ENCODE measurements at regions not wholly inside any gene's neighbourhood (a gene's known extent, or its start where the extent isn't known, plus 50 kb on each side); places are given as distances from the start of the nearest gene placed in this dataset.
"Not testable (repeated sequence)": the region's sequence is repeated elsewhere in the genome, so short reads cannot be mapped to it uniquely, and the experiment has no call there.

DNA sequence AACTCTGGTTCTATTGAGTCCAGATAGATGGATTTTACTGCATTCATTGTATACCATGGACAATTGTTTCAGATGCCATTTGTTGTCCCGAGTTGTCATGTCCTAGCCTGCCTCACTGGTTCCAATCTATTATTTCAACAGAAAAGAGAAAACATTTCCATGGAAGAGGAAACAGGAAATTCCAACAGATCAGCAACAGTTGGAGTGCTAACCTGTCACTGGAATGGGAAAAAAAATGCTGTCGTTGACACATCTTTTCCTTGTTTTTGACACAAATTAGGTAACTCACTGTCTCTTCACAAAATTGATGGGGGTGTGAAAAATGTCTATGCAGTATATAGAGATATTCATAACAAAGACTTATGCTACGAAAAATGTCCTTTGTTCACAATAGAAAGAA is 432.0 kb upstream of the TBL1XR1 start:
- TF ChIP-seq, protein P1, sequence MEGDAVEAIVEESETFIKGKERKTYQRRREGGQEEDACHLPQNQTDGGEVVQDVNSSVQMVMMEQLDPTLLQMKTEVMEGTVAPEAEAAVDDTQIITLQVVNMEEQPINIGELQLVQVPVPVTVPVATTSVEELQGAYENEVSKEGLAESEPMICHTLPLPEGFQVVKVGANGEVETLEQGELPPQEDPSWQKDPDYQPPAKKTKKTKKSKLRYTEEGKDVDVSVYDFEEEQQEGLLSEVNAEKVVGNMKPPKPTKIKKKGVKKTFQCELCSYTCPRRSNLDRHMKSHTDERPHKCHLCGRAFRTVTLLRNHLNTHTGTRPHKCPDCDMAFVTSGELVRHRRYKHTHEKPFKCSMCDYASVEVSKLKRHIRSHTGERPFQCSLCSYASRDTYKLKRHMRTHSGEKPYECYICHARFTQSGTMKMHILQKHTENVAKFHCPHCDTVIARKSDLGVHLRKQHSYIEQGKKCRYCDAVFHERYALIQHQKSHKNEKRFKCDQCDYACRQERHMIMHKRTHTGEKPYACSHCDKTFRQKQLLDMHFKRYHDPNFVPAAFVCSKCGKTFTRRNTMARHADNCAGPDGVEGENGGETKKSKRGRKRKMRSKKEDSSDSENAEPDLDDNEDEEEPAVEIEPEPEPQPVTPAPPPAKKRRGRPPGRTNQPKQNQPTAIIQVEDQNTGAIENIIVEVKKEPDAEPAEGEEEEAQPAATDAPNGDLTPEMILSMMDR (IDR thresholded peaks at IDR 0.05; ENCODE audit: extremely low read depth, low read depth, low read length) = no peak
- H3K9me3 ChIP-seq (ENCODE audit: low read depth, low read length) = no peaks in the 10 kb centered on the region
- no peaks in the 10 kb centered on the region for H3K36me3 ChIP-seq (ENCODE audit: insufficient read depth, low read length)
- no peak overlapping the region for H2AFZ ChIP-seq (ENCODE audit: low read length)
- no peak for DNase-seq (ENCODE audit: insufficient read length, low spot score, missing footprints)
- no peaks in the 10 kb centered on the region for H4K20me1 ChIP-seq (ENCODE audit: insufficient read depth, low read length)
- H3K4me2 ChIP-seq (ENCODE audit: insufficient read depth, low read length) = no peak overlapping the region
- no peak overlapping the region for H3K4me3 ChIP-seq (ENCODE audit: insufficient read depth, low read length)
- H3K79me2 ChIP-seq (ENCODE audit: insufficient read depth, low read length) = no peaks in the 10 kb centered on the region
- no peak overlapping the region for H3K27ac ChIP-seq (ENCODE audit: low read depth, low read length)
- no peaks in the 10 kb centered on the region for H3K27me3 ChIP-seq (ENCODE audit: insufficient read depth, low read length)
- H3K4me1 ChIP-seq (ENCODE audit: insufficient read depth, low read length) = peaks cover 11% of the 10 kb centered on the region

DNA sequence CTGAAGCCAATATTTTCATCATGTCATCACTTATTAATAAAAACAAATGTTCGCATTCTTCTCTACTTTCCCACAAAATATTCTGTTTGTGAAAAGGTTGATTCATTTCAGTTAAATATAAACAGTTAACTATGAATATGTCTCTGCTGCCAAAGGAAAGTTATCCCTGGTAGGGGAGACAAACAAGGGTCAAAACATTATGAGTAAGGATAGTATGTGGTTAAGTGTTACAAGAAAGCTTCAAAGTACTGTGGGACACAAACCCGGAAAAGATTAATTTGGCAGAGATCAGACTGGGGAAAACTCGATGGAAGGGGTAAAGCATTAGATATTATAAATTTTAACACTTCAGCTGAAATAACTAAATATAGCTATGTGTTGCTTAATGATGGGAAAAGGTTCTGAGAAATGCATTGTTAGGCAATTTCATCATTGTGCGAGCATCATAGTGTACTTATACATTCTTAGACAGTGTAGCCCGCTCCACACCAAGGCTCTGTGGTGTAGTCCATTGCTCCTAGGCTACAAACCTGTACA is 436.5 kb upstream of the TBL1XR1 start:
- no peaks in the 10 kb centered on the region for H3K27me3 ChIP-seq (ENCODE audit: insufficient read depth, low read length)
- no peaks in the 10 kb centered on the region for H3K36me3 ChIP-seq (ENCODE audit: insufficient read depth, low read length)
- H4K20me1 ChIP-seq (ENCODE audit: insufficient read depth, low read length) = no peaks in the 10 kb centered on the region
- H3K4me1 ChIP-seq (ENCODE audit: insufficient read depth, low read length) = peaks cover 6% of the 10 kb centered on the region
- peak overlapping the region; percentile 1 for H2AFZ ChIP-seq (ENCODE audit: low read length)
- H3K27ac ChIP-seq (ENCODE audit: low read depth, low read length) = no peak overlapping the region
- H3K4me2 ChIP-seq (ENCODE audit: insufficient read depth, low read length) = no peak overlapping the region
- DNase-seq (ENCODE audit: insufficient read length, low spot score, missing footprints) = peak; percentile 62
- no peaks in the 10 kb centered on the region for H3K79me2 ChIP-seq (ENCODE audit: insufficient read depth, low read length)
- H3K4me3 ChIP-seq (ENCODE audit: insufficient read depth, low read length) = no peak overlapping the region
- no peaks in the 10 kb centered on the region for H3K9me3 ChIP-seq (ENCODE audit: low read depth, low read length)
- TF ChIP-seq, protein P1 (IDR thresholded peaks at IDR 0.05; ENCODE audit: extremely low read depth, low read depth, low read length) = no peak

DNA sequence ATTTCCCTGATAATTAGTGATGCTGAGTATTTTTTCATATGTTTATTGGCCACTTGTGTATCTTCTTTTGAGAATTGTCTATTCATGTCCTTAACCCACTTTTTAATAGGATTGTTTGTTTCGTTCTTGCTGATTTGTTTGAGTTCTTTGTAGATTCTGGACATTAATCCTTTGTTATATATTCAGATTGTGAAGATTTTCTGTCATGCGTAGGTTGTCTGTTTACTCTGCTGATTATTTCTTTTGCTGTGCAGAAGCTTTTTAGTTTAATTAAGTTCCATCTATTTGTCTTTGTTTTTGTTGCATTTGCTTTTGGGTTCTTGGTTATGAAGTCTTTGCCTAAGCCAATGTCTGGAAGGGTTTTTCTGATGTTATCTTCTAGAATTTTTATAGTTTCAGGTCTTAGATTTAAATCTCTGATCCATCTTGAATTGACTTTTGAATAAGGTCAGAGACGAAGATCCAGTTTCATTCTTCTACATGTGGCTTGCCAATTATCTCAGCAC is 438.4 kb upstream of the TBL1XR1 start:
- H3K9me3 ChIP-seq (ENCODE audit: low read depth, low read length); H3K4me2 ChIP-seq (ENCODE audit: insufficient read depth, low read length); H3K27me3 ChIP-seq (ENCODE audit: insufficient read depth, low read length); H3K36me3 ChIP-seq (ENCODE audit: insufficient read depth, low read length); H4K20me1 ChIP-seq (ENCODE audit: insufficient read depth, low read length); H3K27ac ChIP-seq (ENCODE audit: low read depth, low read length); H3K4me3 ChIP-seq (ENCODE audit: insufficient read depth, low read length); DNase-seq (ENCODE audit: insufficient read length, low spot score, missing footprints); H3K4me1 ChIP-seq (ENCODE audit: insufficient read depth, low read length); H2AFZ ChIP-seq (ENCODE audit: low read length); H3K79me2 ChIP-seq (ENCODE audit: insufficient read depth, low read length): not testable (repeated sequence)

DNA sequence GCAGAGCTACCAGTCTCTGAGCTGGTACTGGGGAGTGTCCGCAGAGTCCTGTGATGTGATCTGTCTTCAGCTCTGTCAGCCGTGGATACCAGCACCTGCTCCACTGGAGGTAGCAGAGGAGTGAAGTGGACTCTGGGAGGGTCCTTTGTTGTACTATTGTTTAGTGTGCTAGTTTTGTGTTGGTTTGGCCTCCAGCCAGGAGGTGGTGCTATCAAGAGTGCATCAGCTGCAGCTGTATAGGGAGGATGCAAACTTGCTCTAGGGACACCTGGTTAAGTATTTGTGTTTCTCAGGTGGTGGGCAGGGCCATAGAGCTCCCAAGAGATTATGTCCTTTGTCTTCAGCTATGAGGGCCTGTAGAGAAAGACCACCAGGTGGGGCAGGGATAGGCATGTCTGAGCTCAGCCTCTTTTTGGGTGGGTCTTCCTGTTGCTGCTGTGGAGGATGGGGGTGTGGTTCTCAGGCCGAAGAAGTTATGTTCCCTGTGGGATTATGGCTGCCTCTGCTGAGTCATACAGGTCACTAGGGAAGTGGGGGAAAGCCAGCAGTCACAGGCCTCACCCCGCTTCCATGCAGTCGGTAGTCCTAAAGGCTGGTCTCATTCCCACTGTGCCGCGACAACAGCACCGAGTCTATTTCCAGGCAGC is 443.2 kb upstream of the TBL1XR1 start:
- no peaks in the 10 kb centered on the region for H4K20me1 ChIP-seq (ENCODE audit: insufficient read depth, low read length)
- no peak overlapping the region for H3K27ac ChIP-seq (ENCODE audit: low read depth, low read length)
- DNase-seq (ENCODE audit: insufficient read length, low spot score, missing footprints) = no peak
- H3K36me3 ChIP-seq (ENCODE audit: insufficient read depth, low read length) = no peaks in the 10 kb centered on the region
- no peak overlapping the region for H3K4me2 ChIP-seq (ENCODE audit: insufficient read depth, low read length)
- H3K4me3 ChIP-seq (ENCODE audit: insufficient read depth, low read length) = no peak overlapping the region
- TF ChIP-seq, protein P1 (IDR thresholded peaks at IDR 0.05; ENCODE audit: extremely low read depth, low read depth, low read length) = no peak
- H2AFZ ChIP-seq (ENCODE audit: low read length) = peak overlapping the region; percentile 51
- H3K27me3 ChIP-seq (ENCODE audit: insufficient read depth, low read length) = no peaks in the 10 kb centered on the region
- H3K79me2 ChIP-seq (ENCODE audit: insufficient read depth, low read length) = no peaks in the 10 kb centered on the region
- H3K4me1 ChIP-seq (ENCODE audit: insufficient read depth, low read length) = peaks cover 2% of the 10 kb centered on the region
- H3K9me3 ChIP-seq (ENCODE audit: low read depth, low read length) = no peaks in the 10 kb centered on the region

All from osteoblast (primary cell).